Nephron progenitor cell (in vitro differentiated cells): ENCODE measurements at regions not wholly inside any gene's neighbourhood (a gene's known extent, or its start where the extent isn't known, plus 50 kb on each side); places are given as distances from the start of the nearest gene placed in this dataset.

Experiments
- DNase-seq: peaks from one replicate; pipeline ENCODE4 v3.0.0; 2021
- H3K27ac Mint-ChIP-seq: 2 replicates; pipeline ENCODE4 v1.8.0; 2021; ENCODE audit warnings: mild to moderate bottlenecking, moderate library complexity, mixed read lengths
- H3K27me3 Mint-ChIP-seq: 2 replicates; pipeline ENCODE4 v1.8.0; 2021; ENCODE audit warnings: mild to moderate bottlenecking, low read depth, mixed read lengths; ENCODE audit not compliant: poor library complexity
- H3K36me3 Mint-ChIP-seq: 2 replicates; pipeline ENCODE4 v1.8.0; 2021; ENCODE audit warnings: low read depth, mixed read lengths
- H3K4me1 Mint-ChIP-seq: 2 replicates; pipeline ENCODE4 v1.8.0; 2021; ENCODE audit warnings: mixed read lengths
- H3K4me3 Mint-ChIP-seq: 2 replicates; pipeline ENCODE4 v1.8.0; 2021; ENCODE audit warnings: mild to moderate bottlenecking, moderate library complexity, mixed read lengths
- H3K9me3 Mint-ChIP-seq: 2 replicates; pipeline ENCODE4 v1.8.0; 2021; ENCODE audit warnings: mild to moderate bottlenecking, moderate library complexity, mixed read lengths
- TF ChIP-seq, protein P1 (sequence below): fragments of 200-600 bp; sonication (generic); IDR thresholded peaks from 2 replicates; pipeline ENCODE4 v1.5.0; 2021; ENCODE audit warnings: antibody characterized with exemption

DNA sequence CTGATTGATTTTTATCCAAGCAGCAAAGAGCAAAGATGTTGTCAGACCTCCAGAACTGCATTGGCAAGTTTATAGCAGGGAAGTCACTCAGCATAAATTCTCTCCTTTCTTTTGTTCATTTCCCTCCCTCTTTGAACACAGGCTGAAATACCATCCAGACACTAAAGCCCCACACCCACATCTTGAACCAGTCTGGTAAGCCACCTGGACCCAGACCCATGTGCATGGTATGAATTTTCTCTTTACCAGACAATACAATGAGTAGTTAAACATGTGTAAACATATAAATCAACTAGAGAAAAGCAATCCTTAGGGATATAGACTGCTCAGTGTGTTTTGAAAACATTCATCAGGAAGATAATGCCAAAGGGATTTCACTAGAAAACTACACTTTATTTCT lies 488.3 kb upstream of the FLRT2 start:
- TF ChIP-seq, protein P1, sequence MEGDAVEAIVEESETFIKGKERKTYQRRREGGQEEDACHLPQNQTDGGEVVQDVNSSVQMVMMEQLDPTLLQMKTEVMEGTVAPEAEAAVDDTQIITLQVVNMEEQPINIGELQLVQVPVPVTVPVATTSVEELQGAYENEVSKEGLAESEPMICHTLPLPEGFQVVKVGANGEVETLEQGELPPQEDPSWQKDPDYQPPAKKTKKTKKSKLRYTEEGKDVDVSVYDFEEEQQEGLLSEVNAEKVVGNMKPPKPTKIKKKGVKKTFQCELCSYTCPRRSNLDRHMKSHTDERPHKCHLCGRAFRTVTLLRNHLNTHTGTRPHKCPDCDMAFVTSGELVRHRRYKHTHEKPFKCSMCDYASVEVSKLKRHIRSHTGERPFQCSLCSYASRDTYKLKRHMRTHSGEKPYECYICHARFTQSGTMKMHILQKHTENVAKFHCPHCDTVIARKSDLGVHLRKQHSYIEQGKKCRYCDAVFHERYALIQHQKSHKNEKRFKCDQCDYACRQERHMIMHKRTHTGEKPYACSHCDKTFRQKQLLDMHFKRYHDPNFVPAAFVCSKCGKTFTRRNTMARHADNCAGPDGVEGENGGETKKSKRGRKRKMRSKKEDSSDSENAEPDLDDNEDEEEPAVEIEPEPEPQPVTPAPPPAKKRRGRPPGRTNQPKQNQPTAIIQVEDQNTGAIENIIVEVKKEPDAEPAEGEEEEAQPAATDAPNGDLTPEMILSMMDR, result no peak
- H3K4me3 Mint-ChIP-seq, result no peak overlapping the region
- no peak for DNase-seq

DNA sequence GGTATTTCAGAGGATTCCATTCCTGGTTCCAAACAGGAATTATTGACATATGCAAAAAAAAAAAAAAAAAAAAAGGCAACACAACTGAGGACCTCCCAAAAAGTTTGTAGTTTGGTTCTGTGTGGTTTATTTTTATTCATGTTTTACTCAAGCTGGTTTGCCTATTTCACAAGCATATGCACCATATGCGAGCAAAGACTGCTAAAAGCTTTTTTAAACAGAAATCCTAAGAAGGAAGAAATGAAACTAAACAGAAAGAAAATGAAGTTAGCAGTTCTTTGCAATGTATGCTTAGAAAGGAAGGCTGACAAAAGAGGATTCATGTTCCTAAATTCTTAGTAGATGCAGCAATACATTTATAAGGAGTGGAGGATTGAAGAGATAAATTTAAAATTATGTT lies 487.6 kb upstream of the FLRT2 start:
- peaks cover 3% of the 10 kb centered on the region for H3K27me3 Mint-ChIP-seq
- no peak for DNase-seq
- peaks cover 25% of the 10 kb centered on the region for H3K4me1 Mint-ChIP-seq
- no peak overlapping the region for H3K27ac Mint-ChIP-seq
- no peak overlapping the region for H3K4me3 Mint-ChIP-seq
- H3K9me3 Mint-ChIP-seq, result peaks cover 12% of the 10 kb centered on the region
- TF ChIP-seq, protein P1, result no peak
- H3K36me3 Mint-ChIP-seq, result no peaks in the 10 kb centered on the region

More for the DNA sequence above, 488.3 kb upstream of the FLRT2 start:
- Mint-ChIP-seq H3K4me1 (peaks cover 25% of the 10 kb centered on the region), H3K36me3 (no peaks in the 10 kb centered on the region), H3K27ac (no peak overlapping the region), H3K9me3 (peaks cover 5% of the 10 kb centered on the region), H3K27me3 (peaks cover 3% of the 10 kb centered on the region)

DNA sequence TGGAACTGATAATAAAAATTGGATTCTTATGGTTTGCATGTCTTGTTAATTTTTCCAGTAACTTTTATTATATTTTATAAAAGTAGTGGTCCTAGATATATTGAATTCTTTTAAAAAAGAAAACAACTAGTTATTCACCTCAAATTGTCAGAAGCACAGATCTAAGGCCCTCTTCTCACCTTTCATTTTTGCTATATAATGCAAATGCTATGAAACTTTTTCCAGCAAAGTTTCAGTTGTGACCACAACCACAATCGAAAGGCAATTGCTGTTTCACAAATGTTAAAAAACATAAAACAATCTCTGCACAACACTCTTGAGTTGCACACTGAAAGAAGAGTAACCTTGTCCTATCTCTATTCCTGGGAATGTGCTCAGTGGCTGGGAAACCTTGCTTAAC lies 479.8 kb upstream of the FLRT2 start:
- Mint-ChIP-seq H3K27ac (no peak overlapping the region), H3K27me3 (no peaks in the 10 kb centered on the region), H3K4me3 (no peak overlapping the region), H3K4me1 (no peaks in the 10 kb centered on the region), H3K9me3 (peaks cover 47% of the 10 kb centered on the region), H3K36me3 (peaks cover 5% of the 10 kb centered on the region)
- no peak for DNase-seq
- TF ChIP-seq, protein P1, result no peak

DNA sequence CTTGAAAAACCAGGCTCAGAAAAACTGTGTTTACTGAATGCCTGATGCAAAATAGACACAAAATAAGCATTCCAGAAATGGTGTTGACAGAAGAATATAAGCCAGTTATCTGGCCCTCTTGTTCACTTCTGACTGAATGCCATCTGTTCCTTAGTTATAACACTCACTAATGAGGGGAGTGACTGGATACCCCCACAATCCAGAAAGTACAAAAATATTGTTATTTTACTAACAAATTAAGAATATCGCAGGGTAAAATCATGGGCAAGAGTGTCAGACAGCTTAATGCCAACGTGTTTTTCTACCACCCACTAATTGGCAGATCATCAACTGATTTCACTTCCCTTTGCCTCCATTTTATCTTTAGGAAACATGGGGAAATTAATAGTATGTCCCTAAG lies 477.3 kb upstream of the FLRT2 start:
- H3K4me3 Mint-ChIP-seq, result no peak overlapping the region
- no peaks in the 10 kb centered on the region for H3K27me3 Mint-ChIP-seq
- H3K27ac Mint-ChIP-seq, result no peak overlapping the region
- no peaks in the 10 kb centered on the region for H3K4me1 Mint-ChIP-seq
- H3K36me3 Mint-ChIP-seq, result peaks cover 5% of the 10 kb centered on the region
- TF ChIP-seq, protein P1, result no peak
- peaks cover 38% of the 10 kb centered on the region for H3K9me3 Mint-ChIP-seq
- no peak for DNase-seq

DNA sequence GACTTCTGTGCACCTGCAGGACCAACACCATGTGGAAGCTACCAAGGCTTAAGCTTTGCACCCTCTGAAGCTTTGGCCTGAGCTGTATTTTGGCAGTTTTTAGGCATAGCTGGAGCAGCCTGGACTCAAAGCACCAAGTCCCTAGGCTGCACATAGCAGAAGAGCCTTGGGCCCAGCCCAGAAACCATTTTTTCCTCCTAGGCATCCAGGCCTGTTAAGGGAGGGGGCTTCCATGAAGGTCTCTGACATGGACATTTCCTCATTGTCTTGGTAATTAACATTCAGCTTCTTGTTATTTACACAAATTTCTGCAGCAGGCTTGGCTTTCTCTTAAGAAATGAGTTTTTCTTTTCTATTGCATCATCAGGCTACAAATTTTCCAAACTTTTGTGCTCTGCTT lies 475.8 kb upstream of the FLRT2 start:
- no peak for DNase-seq
- Mint-ChIP-seq H3K4me1 (no peaks in the 10 kb centered on the region), H3K4me3 (no peak overlapping the region), H3K9me3 (peaks cover 38% of the 10 kb centered on the region), H3K27me3 (no peaks in the 10 kb centered on the region), H3K27ac (no peak overlapping the region), H3K36me3 (peaks cover 5% of the 10 kb centered on the region)
- TF ChIP-seq, protein P1, result no peak

DNA sequence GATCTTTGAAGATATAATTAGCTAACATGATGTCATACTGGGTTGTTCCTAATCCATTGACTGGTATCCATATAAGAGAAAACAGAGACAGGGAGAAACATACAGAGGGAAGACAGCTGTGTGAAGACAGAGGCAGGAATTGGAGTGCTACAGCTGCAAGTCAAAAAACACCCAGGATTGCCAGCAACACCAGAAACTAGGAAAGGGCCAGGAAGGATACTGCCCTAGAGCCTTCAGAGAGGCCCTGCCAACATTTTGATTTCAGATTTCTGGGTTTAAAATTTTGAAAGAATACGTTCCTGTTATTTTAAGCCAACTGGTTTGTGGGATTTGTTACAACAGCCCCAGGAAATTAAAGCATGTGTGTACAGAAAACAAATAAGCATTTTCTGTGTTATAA lies 473.7 kb upstream of the FLRT2 start:
- Mint-ChIP-seq H3K9me3 (peaks cover 38% of the 10 kb centered on the region), H3K4me3 (no peak overlapping the region), H3K36me3 (peaks cover 5% of the 10 kb centered on the region), H3K27ac (no peak overlapping the region), H3K27me3 (no peaks in the 10 kb centered on the region), H3K4me1 (no peaks in the 10 kb centered on the region)
- DNase-seq, result no peak
- TF ChIP-seq, protein P1, result no peak
